GM19035 (cell line): ENCODE measurements at regions not wholly inside any gene's neighbourhood (a gene's known extent, or its start where the extent isn't known, plus 50 kb on each side); places are given as distances from the start of the nearest gene placed in this dataset.
"Not testable (repeated sequence)": the region's sequence is repeated elsewhere in the genome, so short reads cannot be mapped to it uniquely, and the experiment has no call there.

Experiments
- ATAC-seq: cut with Tn5 transposase; IDR thresholded peaks from one replicate; pipeline ENCODE4 v1.9.1; 2021; ENCODE audit not compliant: unreplicated experiment

DNA sequence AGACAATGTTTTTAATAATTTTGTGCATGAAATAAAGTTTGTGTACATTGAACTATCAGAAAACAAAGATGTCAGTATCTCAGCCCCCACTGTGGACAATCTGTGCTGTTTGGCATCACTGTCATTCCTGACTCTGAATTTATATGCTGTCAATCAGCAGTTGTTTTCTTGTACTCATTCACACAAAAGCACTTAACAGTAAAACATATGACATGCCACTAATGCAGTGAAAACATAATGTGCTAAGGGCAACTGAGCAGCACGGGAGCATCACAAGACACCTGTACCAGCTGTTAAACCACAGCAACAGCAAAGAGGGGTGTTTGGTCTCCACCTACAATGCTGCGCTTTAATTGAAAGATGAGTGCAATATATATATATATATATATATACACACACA, 647.8 kb upstream of the SLC35B3 start:
- ATAC-seq: no peak

DNA sequence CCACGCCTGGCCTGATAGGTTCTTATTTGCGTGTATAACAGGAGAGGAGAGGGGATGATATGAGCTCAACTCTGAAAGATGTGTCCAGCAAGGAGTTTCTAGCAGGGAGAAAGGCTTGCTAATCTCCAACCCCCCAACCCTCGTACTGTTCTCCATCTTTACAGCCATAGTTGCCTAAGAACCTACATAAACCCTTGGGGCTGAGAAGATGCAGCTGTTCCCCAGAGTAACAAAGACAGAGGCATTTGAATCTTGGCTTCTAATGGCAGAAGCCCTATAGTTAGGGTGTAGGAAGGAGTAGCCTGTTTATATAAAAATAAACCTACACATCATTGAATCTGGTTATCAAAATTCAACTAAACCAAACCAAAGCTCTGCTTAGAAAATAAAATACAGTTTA, 631.4 kb upstream of the SLC35B3 start:
- no peak for ATAC-seq

DNA sequence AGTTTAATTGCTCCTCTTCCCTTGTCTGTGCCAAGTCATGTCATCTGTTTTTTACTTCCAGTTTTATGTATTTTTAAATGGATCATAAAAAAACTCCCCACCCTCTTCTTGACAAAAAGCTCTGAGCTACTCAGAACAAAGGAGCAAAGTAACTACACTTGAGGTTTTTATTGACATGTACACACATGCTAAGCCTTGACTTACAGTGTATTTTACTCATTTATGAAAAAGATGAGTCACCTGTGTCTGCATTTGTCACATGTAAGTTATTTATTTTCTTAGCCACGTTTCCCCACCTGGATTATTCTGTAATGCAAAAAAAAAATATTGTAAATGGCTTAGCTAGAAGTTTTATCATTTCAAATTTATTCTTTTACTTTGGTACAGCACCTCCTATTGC, 628.8 kb upstream of the SLC35B3 start:
- no peak for ATAC-seq

DNA sequence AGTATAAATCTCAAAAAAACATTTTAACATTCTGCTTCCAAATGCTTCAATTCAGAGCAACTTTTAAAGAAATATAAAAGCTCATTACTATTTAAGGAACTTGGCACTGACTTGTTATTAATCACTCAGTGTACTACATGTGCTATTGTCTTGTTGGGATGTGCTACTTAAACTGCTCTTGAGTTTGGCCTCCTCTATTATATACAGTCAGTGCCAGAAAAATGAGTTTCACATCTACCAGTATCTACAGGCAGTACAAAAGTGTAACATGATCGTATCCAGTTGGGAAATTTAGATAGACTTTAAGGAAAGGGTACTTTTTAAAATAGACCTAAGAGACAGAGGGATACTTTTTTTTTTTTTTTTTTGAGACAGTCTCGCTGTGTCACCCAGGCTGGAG, 627.3 kb upstream of the SLC35B3 start:
- ATAC-seq: no peak

DNA sequence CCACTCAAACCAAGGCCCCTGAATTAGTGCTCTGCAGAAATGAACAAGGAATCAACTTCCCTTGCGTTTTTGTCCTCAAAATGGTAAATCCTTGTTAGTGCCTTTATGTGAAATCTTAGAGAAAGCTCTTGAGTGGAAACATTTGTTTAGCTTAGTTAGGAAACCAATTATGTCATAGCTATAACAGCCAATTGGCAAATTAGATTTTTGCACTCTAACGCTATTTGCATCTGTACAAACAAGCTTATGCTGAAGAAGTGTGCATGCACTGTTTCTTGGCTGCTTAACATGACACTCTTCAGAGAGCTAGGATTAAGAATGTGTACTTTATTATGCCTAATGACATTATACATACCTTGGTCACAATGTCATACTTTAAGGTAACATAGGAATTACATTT, 622.6 kb upstream of the SLC35B3 start:
- no peak for ATAC-seq

DNA sequence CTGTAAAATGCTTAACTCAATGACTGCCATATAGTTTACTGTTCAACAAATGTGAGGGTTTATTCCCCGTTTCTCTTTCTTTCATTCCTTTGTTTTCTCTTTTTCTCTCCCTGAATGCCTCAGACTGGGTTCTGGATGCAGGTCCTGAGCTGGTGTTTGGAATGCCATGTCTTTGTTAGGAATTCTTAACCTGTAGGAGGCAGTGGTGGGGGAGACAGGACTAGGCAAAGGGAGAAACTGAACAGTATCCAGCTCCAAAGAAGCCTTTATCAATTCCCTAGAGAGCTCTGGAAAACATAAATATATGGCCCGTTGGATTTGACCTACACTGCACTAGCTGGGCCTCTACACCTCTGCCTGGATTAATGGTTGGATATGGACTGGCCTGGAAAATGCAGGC, 621.2 kb upstream of the SLC35B3 start:
- ATAC-seq: no peak

DNA sequence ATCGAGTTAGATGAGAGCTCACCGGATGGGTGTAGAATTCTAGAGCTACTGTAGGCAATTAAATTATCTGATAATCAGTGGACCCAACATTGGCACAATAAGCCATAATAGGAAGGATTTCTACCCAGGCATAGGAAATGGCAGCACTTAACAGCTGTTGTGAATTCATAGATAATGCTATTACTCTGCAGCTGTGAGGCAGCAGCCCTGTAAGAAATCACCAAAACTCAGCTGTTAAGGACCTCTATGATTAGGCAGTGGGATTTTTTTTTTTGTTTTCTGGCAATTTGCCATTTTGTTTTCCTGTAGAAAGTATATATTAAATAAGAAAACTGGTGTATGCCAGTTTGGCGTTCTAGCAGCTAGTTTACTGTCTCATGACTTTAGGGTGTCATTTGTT, 609.1 kb upstream of the SLC35B3 start:
- no peak for ATAC-seq

DNA sequence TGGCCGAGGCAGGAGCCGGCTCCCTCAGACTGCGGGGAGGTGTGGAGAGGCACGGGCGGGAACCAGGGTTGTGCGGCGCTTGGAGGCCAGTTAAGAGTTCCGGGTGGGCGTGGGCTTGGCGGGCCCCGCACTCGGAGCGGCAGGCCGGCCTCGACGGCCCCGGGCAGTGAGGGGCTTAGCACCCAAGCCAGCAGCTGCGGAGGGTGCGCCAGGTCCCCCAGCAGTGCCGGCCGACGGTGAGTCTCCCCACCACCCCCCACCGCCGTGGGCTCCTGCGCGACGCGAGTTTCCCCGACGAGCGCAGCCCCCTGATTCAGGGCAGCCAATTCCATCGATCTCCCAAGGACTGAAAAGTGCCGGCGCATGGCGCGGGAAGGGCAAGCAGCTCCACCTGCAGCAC, 605.4 kb upstream of the SLC35B3 start:
- ATAC-seq: no peak

DNA sequence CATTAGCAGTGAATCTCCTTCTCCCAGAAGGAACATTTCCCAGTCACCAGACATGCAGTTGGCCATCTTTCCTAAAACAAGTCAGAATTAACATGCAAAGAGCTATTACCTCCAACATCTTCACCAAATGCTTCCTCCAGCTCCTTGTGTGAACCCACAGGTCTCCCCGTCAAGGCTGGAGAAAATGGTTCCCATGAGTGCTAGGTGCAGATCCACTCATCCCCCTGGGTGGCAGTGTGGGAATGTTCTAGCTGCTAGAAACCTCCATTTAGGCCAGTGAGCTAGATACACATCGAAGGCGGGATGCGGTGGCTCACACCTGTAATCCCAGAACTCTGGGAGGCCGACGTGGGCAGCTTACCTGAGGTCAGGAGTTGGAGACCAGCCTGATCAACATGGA, 603.9 kb upstream of the SLC35B3 start:
- no peak for ATAC-seq

DNA sequence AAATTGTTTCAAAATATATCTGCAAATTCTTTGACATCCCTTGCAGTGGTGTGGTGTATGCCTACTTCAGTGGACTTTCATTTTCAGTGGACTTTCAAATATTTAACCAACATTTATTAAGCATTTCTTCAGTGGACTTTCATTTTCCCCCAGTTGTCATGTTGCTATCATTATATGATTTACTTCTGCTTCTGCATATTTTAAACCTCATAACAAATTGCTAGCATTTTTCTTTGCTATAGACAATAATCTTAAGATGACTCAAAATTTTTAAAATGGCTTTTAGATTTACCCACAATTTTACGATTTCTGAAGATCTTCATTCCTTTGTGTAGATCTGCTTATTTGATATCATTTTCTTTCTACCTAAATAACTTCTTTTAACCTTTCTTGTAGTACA, 592.7 kb upstream of the SLC35B3 start:
- no peak for ATAC-seq

DNA sequence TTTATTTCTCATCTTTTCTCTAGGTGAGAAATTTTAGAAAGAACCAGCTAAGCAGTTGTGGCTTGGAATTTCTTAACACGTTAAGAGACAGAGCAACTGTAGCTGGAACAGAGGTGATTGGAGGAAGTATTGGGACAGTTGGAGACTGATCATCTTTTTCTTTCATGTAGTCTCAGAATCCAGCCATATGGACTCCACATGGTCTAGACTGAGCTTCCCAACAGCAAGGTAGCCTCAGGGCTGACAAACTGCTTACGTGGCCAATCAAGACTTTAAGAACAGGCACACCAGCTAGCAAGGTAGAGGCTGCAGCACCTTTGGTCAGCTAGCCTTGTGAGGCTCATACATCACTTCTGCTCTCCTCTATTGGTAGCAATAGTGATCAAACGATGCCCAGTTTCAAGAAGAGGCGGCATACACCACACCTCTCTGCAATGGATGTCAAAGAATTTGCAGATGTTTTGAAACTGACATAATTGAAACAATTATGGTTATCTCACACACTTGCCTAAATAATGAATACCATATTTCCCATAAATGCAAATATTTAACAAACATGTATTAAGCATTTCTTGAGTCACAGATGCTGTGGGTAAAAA, 590.5 kb upstream of the SLC35B3 start:
- no peak for ATAC-seq

DNA sequence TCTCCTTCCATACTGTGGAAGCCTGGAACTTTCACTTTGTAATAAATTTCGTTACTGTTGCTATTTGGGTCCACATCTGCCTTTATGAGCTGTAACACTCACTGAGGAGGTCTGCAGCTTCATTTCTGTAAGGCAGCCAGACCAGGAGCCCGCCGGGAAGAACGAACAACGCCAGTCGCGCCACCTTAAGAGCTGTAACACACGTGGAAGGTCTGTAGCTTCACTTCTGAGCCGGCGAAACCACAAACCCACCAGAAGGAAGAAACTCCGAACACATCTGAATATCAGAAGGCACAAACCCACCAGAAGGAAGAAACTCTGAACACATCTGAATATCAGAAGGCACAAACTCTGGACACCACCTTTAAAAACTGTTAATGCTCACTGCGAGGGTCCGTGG, 589.9 kb upstream of the SLC35B3 start:
- no peak for ATAC-seq

DNA sequence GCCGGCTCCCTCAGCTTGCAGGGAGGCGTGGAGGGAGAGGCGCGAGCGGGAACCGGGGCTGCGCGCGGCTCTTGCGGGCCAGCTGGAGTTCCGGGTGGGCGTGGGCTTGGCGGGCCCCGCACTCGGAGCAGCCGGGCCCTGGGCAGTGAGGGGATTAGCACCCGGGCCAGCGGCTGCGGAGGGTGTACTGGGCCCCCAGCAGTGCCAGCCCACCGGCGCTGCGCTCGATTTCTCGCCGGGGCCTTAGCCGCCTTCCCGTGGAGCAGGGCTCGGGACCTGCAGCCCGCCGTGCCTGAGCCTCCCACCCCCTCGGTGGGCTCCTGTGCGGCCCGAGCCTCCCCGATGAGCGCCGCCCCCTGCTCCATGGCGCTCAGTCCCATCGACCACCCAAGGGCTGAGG, 588.9 kb upstream of the SLC35B3 start:
- not testable (repeated sequence) for ATAC-seq

DNA sequence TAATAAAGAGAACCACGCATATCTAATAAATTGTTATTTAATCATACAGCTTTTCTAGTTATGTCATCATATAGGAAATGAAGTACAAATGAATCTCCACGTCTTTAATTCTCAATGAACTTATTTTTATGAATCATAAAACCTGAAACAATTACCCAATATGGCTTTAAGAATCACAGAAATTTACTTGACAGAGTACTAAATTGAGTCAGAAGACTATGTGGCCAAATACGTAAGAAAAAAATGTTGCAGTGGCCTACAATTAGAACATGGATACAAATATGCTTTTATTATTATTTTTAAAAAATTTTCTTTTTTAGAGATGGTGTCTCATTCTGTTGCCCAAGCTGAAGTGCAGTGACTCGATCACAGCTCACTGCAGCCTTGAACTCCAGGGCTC, 584.7 kb upstream of the SLC35B3 start:
- ATAC-seq: no peak

DNA sequence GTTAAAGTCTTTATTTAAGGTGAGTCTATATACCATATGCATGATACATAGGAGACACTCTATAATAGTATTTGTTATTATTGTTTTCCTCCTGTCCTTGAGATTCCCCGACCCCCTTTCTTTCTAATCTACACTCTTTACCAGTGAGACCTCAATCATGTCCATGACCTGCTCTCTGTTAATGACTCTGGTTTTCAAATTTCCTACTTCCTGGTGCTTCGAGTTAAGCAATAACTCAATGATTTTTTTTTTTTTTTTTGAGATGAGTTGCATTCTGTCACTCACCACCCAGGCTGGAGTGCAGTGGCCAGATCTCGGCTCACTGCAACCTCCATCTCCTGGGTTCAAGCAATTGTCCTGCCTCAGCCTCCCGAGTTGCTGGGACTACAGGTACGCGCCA, 574.6 kb upstream of the SLC35B3 start:
- ATAC-seq: no peak

DNA sequence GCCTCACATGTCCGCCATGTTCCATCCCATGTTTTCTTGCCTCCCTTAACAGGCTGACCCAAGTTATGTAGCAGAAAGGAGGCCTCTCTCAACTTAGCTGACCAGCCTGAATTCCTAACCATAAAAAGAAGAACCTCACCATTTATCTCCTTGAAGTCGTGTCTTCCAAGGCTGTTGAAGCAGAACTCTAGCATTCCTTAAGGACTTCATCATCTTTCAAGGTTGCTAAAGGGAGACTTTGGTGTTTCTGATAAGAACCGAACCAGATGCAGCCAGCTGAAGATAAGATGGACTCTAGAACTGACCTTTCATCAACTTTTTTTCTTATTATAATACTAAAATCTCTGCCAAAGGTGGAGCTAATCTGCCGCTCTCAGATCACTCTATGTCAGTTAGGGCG, 571.7 kb upstream of the SLC35B3 start:
- ATAC-seq: no peak

DNA sequence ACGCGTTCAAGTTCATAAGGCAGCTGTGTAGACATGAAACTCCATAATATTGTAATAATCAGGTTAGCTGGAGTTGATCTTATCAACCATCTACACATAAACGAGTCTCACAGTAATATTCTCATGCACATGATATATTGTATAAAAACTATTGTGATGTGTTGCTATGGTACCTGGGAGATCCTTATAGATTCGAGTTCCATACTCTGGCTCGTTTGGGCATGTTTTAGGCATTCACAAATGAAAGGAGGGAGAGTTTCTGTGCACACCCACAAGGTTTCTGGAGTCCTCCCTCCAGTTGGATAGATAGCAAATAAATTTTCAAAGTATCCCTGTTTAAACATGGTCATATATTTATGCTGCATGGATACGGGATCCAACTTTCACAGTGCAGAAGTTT, 567.5 kb upstream of the SLC35B3 start:
- no peak for ATAC-seq

DNA sequence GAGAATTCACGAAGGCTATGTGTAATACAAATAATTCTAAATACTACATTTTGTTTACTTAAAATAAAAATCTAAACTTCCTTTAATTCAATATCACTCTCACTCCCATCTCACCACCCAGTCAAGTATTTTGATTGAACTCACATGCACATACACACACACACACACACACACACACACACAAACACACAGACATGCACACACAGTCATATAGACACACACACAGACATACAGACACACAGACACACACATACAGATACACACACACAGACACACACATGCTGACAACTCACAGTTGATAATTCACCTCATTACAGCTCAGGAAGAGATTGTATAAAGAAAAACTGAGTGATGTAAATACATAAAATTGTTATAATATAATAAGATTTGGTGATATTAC, 559.8 kb upstream of the SLC35B3 start:
- no peak for ATAC-seq

DNA sequence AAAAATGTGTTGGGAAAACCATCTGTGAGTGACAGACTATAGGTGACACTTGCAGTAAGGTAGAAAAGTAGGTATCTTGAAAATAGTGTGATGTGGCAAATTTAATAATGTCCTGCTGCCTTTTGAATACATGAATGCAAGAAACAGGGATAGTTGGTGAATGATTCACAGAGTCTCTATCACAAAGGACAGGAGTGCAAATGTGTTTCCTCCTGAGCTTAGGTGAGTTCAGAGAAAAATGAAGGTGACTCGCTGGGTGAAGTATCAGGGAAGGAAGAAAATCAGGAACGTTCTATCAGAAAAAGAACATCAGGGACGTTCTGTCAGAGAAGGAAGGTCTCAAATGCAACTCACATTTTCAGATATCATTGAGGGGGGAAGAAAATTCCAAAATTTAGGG, 557.8 kb upstream of the SLC35B3 start:
- ATAC-seq: no peak

DNA sequence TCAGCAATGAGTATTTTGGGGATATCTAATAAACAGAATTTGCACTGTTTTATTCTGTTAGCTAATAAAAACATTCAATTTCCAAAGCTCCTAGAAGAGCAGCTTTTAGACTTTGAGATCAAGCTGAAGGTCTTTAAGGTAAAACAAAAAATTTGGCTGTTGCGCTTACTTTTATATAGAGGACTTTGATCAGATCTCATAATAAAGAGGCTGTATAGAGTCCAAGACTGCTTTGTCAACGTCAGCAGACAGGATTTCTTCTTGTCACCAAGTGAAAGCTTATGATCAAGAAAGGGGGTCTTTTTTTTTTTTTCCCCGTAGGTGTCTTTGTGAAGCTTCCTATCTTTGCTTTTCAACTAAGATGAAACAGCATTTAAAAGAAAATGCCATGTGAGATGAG, 556.5 kb upstream of the SLC35B3 start:
- no peak for ATAC-seq

DNA sequence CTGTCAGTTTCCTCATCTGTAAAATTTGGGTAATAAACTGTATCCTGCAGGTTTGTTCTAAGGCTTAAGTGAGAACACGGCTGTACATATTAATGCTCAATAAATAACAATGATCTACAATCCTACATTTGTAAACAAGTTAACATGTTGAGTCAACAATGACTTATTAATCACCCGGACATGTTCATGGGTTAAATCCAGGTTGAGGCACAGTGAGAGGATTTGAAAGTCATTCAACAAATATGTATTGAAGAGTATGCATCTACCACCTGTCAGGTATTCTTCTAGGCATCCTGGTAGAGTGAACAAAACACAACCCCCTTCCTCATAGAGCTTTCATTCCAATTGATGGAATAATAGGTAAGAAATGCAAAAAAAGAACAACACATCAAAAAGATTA, 554.7 kb upstream of the SLC35B3 start:
- ATAC-seq: no peak

DNA sequence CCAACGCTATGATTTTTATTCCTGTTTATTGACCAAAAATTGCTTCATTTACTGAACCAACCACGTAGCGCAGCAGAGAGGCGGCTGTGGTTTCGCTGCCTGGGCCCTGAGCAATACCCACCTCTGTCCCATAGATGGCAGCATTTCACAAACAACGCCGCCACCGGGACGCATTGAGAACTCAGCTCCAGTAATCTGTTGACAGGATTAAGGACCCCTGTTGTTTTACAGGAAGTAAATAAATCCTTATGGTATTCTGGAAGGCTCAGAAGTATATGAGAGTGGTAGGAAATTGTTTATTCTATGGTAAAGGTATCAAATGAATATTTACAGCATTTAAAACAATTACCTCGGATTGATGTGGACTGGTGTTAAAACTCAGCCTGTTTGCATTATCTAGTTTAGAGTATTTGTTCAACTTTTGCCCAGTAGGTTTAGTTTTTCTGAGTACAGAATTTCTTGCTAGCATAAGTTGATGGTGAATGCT, 547.9 kb upstream of the SLC35B3 start:
- ATAC-seq: peak; percentile 99

DNA sequence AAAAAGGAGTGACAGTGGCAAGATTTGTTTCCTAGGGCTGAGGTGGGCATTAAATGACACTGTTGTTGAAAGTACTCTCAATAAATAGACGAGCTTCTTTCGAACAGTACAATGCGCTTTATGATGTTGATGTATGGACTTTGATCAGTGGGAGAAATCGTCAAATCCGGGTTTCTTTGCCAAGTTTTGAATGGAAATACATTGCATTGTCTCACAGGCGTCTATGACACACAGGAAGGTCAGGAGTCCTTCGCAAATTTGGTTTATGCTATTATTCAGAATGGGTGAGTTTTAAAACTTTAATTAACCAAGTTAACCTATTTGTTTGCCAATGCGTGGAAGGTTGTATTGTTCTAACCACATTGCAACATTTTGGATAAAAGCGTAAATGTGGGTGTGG, 547.3 kb upstream of the SLC35B3 start:
- ATAC-seq: no peak

DNA sequence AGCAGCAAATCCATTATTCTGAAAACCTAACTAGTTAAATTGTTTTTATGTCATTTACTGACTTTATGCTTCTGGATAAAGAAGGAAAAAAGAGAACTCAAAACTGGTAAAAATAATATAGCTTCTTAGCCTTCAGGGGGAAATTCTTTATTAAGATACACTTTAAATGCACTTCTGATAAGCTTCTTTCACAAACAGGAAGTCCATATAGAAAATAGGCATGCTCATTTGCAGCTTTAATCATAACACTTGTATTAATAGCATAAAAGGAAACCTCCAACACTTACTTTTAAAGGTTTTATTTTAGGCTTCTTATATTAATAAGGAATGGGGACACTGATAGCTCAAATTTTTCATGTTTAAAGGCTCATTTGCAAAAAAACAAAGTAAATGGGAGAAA, 538.0 kb upstream of the SLC35B3 start:
- no peak for ATAC-seq
